NCI-H1417 (cell line): ENCODE measurements at regions not wholly inside any gene's neighbourhood (a gene's known extent, or its start where the extent isn't known, plus 50 kb on each side); places are given as distances from the start of the nearest gene placed in this dataset.

Experiments
- DNase-seq, 3 experiments: peaks; one replicate each; lab custom pipeline; 2025; lab: John Stamatoyannopoulos, UW

GRCh38 chr4:133869486-133869885 lies 332.1 kb downstream of the PABPC4L start:
- DNase-seq = no peak

- DNase-seq = no peak
Measured at GRCh38 chr4:133868856-133869255, 332.7 kb downstream of the PABPC4L start.

GRCh38 chr4:133866328-133866699 lies 335.3 kb downstream of the PABPC4L start:
- peak in 2 of 3 experiments; percentile 9 to 68 for DNase-seq

- peak in 1 of 3 experiments; percentile 28 for DNase-seq
Measured at GRCh38 chr4:133865612-133866327, 335.8 kb downstream of the PABPC4L start.

GRCh38 chr4:133863153-133863552 lies 338.4 kb downstream of the PABPC4L start:
- DNase-seq = no peak

GRCh38 chr4:133856731-133857355 lies 344.7 kb downstream of the PABPC4L start:
- no peak for DNase-seq

GRCh38 chr4:133855001-133855400 lies 346.6 kb downstream of the PABPC4L start:
- DNase-seq = no peak

- DNase-seq = peak in 1 of 3 experiments; percentile 10
Measured at GRCh38 chr4:133839326-133839725, 362.3 kb downstream of the PABPC4L start.

GRCh38 chr4:133823177-133823576 lies 378.4 kb downstream of the PABPC4L start:
- no peak for DNase-seq

GRCh38 chr4:133812954-133813353 lies 388.6 kb downstream of the PABPC4L start:
- no peak for DNase-seq

- no peak for DNase-seq
Measured at GRCh38 chr4:133812236-133812635, 389.4 kb downstream of the PABPC4L start.

GRCh38 chr4:133808151-133808550 lies 393.4 kb downstream of the PABPC4L start:
- DNase-seq = peak in 1 of 3 experiments; percentile 57

- no peak for DNase-seq
Measured at GRCh38 chr4:133803341-133803740, 398.2 kb downstream of the PABPC4L start.

GRCh38 chr4:133802359-133803140 lies 399.0 kb downstream of the PABPC4L start:
- peak in 1 of 3 experiments; percentile 20 for DNase-seq

GRCh38 chr4:133801883-133802282 lies 399.7 kb downstream of the PABPC4L start:
- peak in 1 of 3 experiments; percentile 21 for DNase-seq

- DNase-seq = no peak
Measured at GRCh38 chr4:133800966-133801365, 400.6 kb downstream of the PABPC4L start.

- DNase-seq = no peak
Measured at GRCh38 chr4:133799717-133800315, 401.8 kb downstream of the PABPC4L start.

- DNase-seq = no peak
Measured at GRCh38 chr4:133777661-133778060, 423.9 kb downstream of the PABPC4L start.

GRCh38 chr4:133776961-133777360 lies 424.6 kb downstream of the PABPC4L start:
- no peak for DNase-seq

- no peak for DNase-seq
Measured at GRCh38 chr4:133776503-133776902, 425.1 kb downstream of the PABPC4L start.

GRCh38 chr4:133775881-133776280 lies 425.7 kb downstream of the PABPC4L start:
- DNase-seq = no peak

GRCh38 chr4:133775469-133775868 lies 426.1 kb downstream of the PABPC4L start:
- no peak for DNase-seq
